Bronchial epithelial cell (primary cell): ENCODE measurements at regions not wholly inside any gene's neighbourhood (a gene's known extent, or its start where the extent isn't known, plus 50 kb on each side); places are given as distances from the start of the nearest gene placed in this dataset.
A peak's percentile ranks its signal among the peaks of the same experiment; 100 is the strongest.
"Not testable (repeated sequence)": the region's sequence is repeated elsewhere in the genome, so short reads cannot be mapped to it uniquely, and the experiment has no call there.

ENCODE experiments used
- DNase-seq: peaks from one replicate; pipeline ENCODE4 v3.0.0-alpha.2; 2010; ENCODE audit warnings: low read depth
- FAIRE-seq: peaks from 2 replicates; lab custom pipeline; 2011; peaks lifted over from hg19 to GRCh38; lab: Jason Lieb, UNC
- H3K27me3 ChIP-seq: 2 replicates; pipeline ENCODE4 v1.5.1; 2011; ENCODE audit warnings: low read length; ENCODE audit not compliant: control insufficient read depth, insufficient read depth
- H3K36me3 ChIP-seq: 2 replicates; pipeline ENCODE4 v1.5.1; 2011; ENCODE audit warnings: low read length; ENCODE audit not compliant: control insufficient read depth, insufficient read depth
- H3K4me3 ChIP-seq: 2 replicates; pipeline ENCODE4 v1.5.1; 2011; ENCODE audit warnings: mild to moderate bottlenecking, low read depth, low read length, control low read depth
- CTCF ChIP-seq: IDR thresholded peaks from 2 replicates; pipeline ENCODE4 v1.5.1; 2011; ENCODE audit warnings: mild to moderate bottlenecking, moderate library complexity, low read length, control low read depth, inconsistent platforms; ENCODE audit not compliant: insufficient read depth, severe bottlenecking

GRCh38 chr5:36390640-36391039, 88.9 kb upstream of the RANBP3L start:
- DNase-seq = no peak
- Histone ChIP-seq H3K27me3 (no peaks in the 10 kb centered on the region), H3K4me3 (no peak overlapping the region), H3K36me3 (no peaks in the 10 kb centered on the region)
- no peak for TF ChIP-seq CTCF
- no peak for FAIRE-seq

- no peak for DNase-seq
- H3K4me3 ChIP-seq = no peak overlapping the region
- no peak for TF ChIP-seq CTCF
- H3K27me3 ChIP-seq = no peaks in the 10 kb centered on the region
- H3K36me3 ChIP-seq = no peaks in the 10 kb centered on the region
- FAIRE-seq = no peak
Observed at GRCh38 chr5:36392186-36392585, 90.5 kb upstream of the RANBP3L start.

GRCh38 chr5:36392818-36393217, 91.1 kb upstream of the RANBP3L start:
- TF ChIP-seq CTCF = no peak
- Histone ChIP-seq H3K27me3 (no peaks in the 10 kb centered on the region), H3K4me3 (no peak overlapping the region), H3K36me3 (no peaks in the 10 kb centered on the region)
- FAIRE-seq (no peak), DNase-seq (peak; percentile 28)

GRCh38 chr5:36393656-36394428, 92.1 kb upstream of the RANBP3L start:
- Histone ChIP-seq H3K36me3 (no peaks in the 10 kb centered on the region), H3K27me3 (no peaks in the 10 kb centered on the region), H3K4me3 (no peak overlapping the region)
- DNase-seq (no peak), FAIRE-seq (no peak)
- no peak for TF ChIP-seq CTCF

- Histone ChIP-seq H3K36me3 (no peaks in the 10 kb centered on the region), H3K27me3 (no peaks in the 10 kb centered on the region), H3K4me3 (no peak overlapping the region)
- FAIRE-seq (no peak), DNase-seq (no peak)
- TF ChIP-seq CTCF = no peak
Observed at GRCh38 chr5:36395260-36395659, 93.6 kb upstream of the RANBP3L start.

- not testable (repeated sequence) for FAIRE-seq, H3K4me3 ChIP-seq, DNase-seq, H3K36me3 ChIP-seq, H3K27me3 ChIP-seq
Observed at GRCh38 chr5:36395947-36396346, 94.2 kb upstream of the RANBP3L start.
